IPS-NIHi7 (cell line): ENCODE measurements at regions not wholly inside any gene's neighbourhood (a gene's known extent, or its start where the extent isn't known, plus 50 kb on each side); places are given as distances from the start of the nearest gene placed in this dataset.

Experiments used
- DNase-seq: peaks from one replicate; pipeline ENCODE4 v3.0.0; 2012; ENCODE audit warnings: mixed read lengths; ENCODE audit errors: extremely low spot score

- no peak for DNase-seq
Measured at GRCh38 chr7:18153183-18153748, 125.6 kb upstream of the PRPS1L1 start.

- no peak for DNase-seq
Measured at GRCh38 chr7:18154726-18155125, 127.1 kb upstream of the PRPS1L1 start.

GRCh38 chr7:18157233-18157632 is 129.6 kb upstream of the PRPS1L1 start:
- DNase-seq, result no peak

GRCh38 chr7:18162657-18163056 is 135.0 kb upstream of the PRPS1L1 start:
- DNase-seq, result no peak

- DNase-seq, result no peak
Measured at GRCh38 chr7:18163091-18163490, 135.4 kb upstream of the PRPS1L1 start.

GRCh38 chr7:18165166-18165565 is 137.5 kb upstream of the PRPS1L1 start:
- no peak for DNase-seq

GRCh38 chr7:18166002-18166401 is 138.4 kb upstream of the PRPS1L1 start:
- no peak for DNase-seq

- DNase-seq, result no peak
Measured at GRCh38 chr7:18167815-18168214, 140.2 kb upstream of the PRPS1L1 start.

- DNase-seq, result no peak
Measured at GRCh38 chr7:18174996-18175395, 147.3 kb upstream of the PRPS1L1 start.

- DNase-seq, result no peak
Measured at GRCh38 chr7:18175801-18176450, 148.3 kb upstream of the PRPS1L1 start.

- no peak for DNase-seq
Measured at GRCh38 chr7:18177129-18177814, 149.6 kb upstream of the PRPS1L1 start.

- no peak for DNase-seq
Measured at GRCh38 chr7:18177815-18178660, 150.4 kb upstream of the PRPS1L1 start.

GRCh38 chr7:18179093-18179492 is 151.4 kb upstream of the PRPS1L1 start:
- DNase-seq, result no peak

- DNase-seq, result no peak
Measured at GRCh38 chr7:18180685-18181084, 153.0 kb upstream of the PRPS1L1 start.

- DNase-seq, result no peak
Measured at GRCh38 chr7:18189500-18190126, 162.0 kb upstream of the PRPS1L1 start.

GRCh38 chr7:18191341-18191740 is 163.7 kb upstream of the PRPS1L1 start:
- no peak for DNase-seq

- DNase-seq, result no peak
Measured at GRCh38 chr7:18191862-18192625, 164.4 kb upstream of the PRPS1L1 start.

- no peak for DNase-seq
Measured at GRCh38 chr7:18194616-18195015, 167.0 kb upstream of the PRPS1L1 start.

GRCh38 chr7:18196638-18197037 is 169.0 kb upstream of the PRPS1L1 start:
- DNase-seq, result no peak

- no peak for DNase-seq
Measured at GRCh38 chr7:18198868-18199267, 171.2 kb upstream of the PRPS1L1 start.

- no peak for DNase-seq
Measured at GRCh38 chr7:18200266-18200665, 172.6 kb upstream of the PRPS1L1 start.
